GM12864 (cell line): ENCODE measurements at regions not wholly inside any gene's neighbourhood (a gene's known extent, or its start where the extent isn't known, plus 50 kb on each side); places are given as distances from the start of the nearest gene placed in this dataset.

ENCODE experiments used
- DNase-seq: peaks from one replicate; pipeline ENCODE4 v3.0.0-alpha.2; 2011; ENCODE audit warnings: low read depth
- H3K4me3 ChIP-seq: 2 replicates; pipeline ENCODE4 v1.5.1; 2011; ENCODE audit warnings: mild to moderate bottlenecking, low read depth, low read length, control low read depth
- CTCF ChIP-seq: IDR thresholded peaks from 2 replicates; pipeline ENCODE4 v1.5.1; 2011; ENCODE audit warnings: low read depth, mild to moderate bottlenecking, moderate library complexity, low read length, control low read depth, inconsistent platforms; ENCODE audit errors: missing control alignments

GRCh38 chr20:63123331-63123741 is 92.6 kb downstream of the YTHDF1 start:
- no peak for TF ChIP-seq CTCF
- DNase-seq, result no peak
- no peak overlapping the region for H3K4me3 ChIP-seq

- DNase-seq, result no peak
- H3K4me3 ChIP-seq, result no peak overlapping the region
- TF ChIP-seq CTCF, result no peak
These were observed 93.3 kb downstream of the YTHDF1 start for GRCh38 chr20:63122626-63123025.

- DNase-seq, result no peak
- no peak for TF ChIP-seq CTCF
- no peak overlapping the region for H3K4me3 ChIP-seq
These were observed 94.1 kb downstream of the YTHDF1 start for GRCh38 chr20:63121749-63122405.

- no peak for DNase-seq
- no peak for TF ChIP-seq CTCF
- no peak overlapping the region for H3K4me3 ChIP-seq
These were observed 94.7 kb downstream of the YTHDF1 start for GRCh38 chr20:63121246-63121645.

GRCh38 chr20:63120808-63121090 is 95.2 kb downstream of the YTHDF1 start:
- H3K4me3 ChIP-seq, result no peak overlapping the region
- DNase-seq, result no peak
- TF ChIP-seq CTCF, result no peak

- no peak overlapping the region for H3K4me3 ChIP-seq
- DNase-seq, result no peak
- no peak for TF ChIP-seq CTCF
These were observed 95.7 kb downstream of the YTHDF1 start for GRCh38 chr20:63119963-63120807.
